Adipocyte (in vitro differentiated cells): ENCODE measurements at regions not wholly inside any gene's neighbourhood (a gene's known extent, or its start where the extent isn't known, plus 50 kb on each side); places are given as distances from the start of the nearest gene placed in this dataset.

Experiments
- DNase-seq: peaks from one replicate; pipeline ENCODE4 v3.0.0-alpha.2; 2015; ENCODE audit warnings: low read depth
- H3K27me3 ChIP-seq: replicated peaks from 2 replicates; pipeline ENCODE4 v1.7.0; 2013; ENCODE audit warnings: mild to moderate bottlenecking, low read length, moderate library complexity; ENCODE audit not compliant: control insufficient read depth, insufficient read depth
- H3K36me3 ChIP-seq: 2 replicates; pipeline ENCODE4 v1.7.0; 2013; ENCODE audit warnings: low read length, mild to moderate bottlenecking, moderate library complexity; ENCODE audit not compliant: control insufficient read depth, insufficient read depth, severe bottlenecking
- H3K4me1 ChIP-seq: 2 replicates; pipeline ENCODE4 v1.7.0; 2013; ENCODE audit warnings: mild to moderate bottlenecking, low read length, moderate library complexity; ENCODE audit not compliant: control insufficient read depth, insufficient read depth
- H3K4me3 ChIP-seq: 2 replicates; pipeline ENCODE4 v1.7.0; 2013; ENCODE audit warnings: mild to moderate bottlenecking, low read length, moderate library complexity
- H3K9ac ChIP-seq: 2 replicates; pipeline ENCODE4 v1.7.0; 2013; ENCODE audit warnings: mild to moderate bottlenecking, low read length, moderate library complexity
- H3K9me3 ChIP-seq: 2 replicates; pipeline ENCODE4 v1.7.0; 2013; ENCODE audit warnings: mild to moderate bottlenecking, low read length, moderate library complexity; ENCODE audit not compliant: control insufficient read depth

DNA sequence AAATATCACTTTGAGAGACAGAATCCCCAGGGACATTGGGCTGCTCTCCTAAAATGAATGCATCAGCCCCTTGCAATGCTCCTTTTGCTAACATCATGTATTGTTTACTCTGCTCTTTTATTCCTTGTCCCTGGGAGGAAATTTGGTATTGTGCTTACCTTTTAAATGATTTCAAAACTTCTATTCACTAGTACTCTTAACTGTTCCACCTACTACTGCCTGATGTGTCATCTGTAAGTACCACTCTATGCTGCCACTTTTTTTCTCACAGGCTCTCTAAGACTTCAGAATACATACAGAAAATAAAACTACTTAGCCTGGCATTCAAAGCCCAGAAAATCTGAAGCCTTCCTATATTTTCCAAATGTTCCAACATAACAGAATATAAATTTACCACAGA is 667.2 kb downstream of the BRINP1 start:
- Histone ChIP-seq H3K27me3 (no peaks in the 10 kb centered on the region), H3K9me3 (no peaks in the 10 kb centered on the region), H3K4me1 (no peaks in the 10 kb centered on the region), H3K9ac (no peak overlapping the region), H3K4me3 (no peak overlapping the region), H3K36me3 (no peaks in the 10 kb centered on the region)
- no peak for DNase-seq

DNA sequence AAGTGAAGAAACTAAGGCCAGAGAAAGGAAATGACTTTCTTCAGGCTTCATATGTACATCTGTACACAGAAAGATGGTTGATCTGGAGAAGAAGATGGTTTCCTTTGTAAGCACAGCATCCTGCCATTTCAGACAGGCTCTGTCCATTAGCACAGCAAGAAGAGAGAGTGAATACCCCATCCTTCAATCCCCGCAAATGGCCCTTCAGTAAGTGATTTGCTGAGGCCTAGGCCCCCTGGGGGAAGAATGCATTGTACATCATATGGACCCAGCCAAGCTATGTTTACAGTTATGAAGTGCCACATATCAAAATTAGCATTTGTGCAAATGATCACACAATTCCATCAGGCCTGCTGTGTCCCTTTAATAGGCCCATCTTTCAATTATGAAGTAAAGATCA is 657.4 kb downstream of the BRINP1 start:
- H3K36me3 ChIP-seq = no peaks in the 10 kb centered on the region
- no peak overlapping the region for H3K9ac ChIP-seq
- H3K9me3 ChIP-seq = no peaks in the 10 kb centered on the region
- no peaks in the 10 kb centered on the region for H3K4me1 ChIP-seq
- H3K4me3 ChIP-seq = no peak overlapping the region
- DNase-seq = no peak
- no peaks in the 10 kb centered on the region for H3K27me3 ChIP-seq

DNA sequence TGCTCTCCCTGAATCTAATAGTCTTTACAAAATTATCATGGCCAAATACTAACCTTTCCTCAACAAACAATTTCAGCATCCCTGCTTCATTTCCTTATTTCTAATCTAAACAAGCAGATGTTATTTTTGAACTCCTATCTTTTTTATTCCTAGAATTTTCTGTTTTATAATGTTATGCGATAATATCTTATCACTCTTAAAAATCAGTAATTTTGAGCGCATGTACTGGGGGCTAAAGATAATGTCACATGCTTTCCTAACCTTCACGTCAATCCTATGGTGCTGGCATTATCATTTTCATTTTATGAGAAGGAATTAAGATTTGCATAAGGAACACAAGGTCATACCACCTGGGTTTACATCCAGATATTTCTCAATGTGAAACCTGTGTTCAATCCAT is 648.0 kb downstream of the BRINP1 start:
- H3K4me3 ChIP-seq = no peak overlapping the region
- no peaks in the 10 kb centered on the region for H3K4me1 ChIP-seq
- no peaks in the 10 kb centered on the region for H3K36me3 ChIP-seq
- no peak for DNase-seq
- H3K9me3 ChIP-seq = peaks cover 12% of the 10 kb centered on the region
- no peak overlapping the region for H3K9ac ChIP-seq
- no peaks in the 10 kb centered on the region for H3K27me3 ChIP-seq

DNA sequence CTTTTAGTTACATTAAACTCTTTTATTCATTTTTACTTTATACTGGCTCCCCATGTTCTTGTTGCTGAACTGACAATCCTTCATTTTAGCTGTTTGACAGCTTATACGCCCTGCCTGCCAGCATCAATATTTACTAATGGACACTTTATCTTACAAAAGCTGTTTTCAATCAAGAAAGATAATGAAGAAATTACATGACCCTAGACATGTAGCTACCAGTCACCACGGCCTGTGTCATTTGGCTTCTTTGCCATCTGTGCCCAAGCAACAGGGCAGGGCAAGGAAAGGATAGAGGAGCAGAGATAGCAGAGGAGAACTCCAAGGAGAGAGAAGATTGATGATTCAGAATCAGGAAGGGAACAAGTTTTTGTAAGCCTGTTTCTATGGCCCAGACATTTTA is 647.3 kb downstream of the BRINP1 start:
- no peak for DNase-seq
- Histone ChIP-seq H3K9ac (no peak overlapping the region), H3K27me3 (no peaks in the 10 kb centered on the region), H3K4me3 (no peak overlapping the region), H3K36me3 (no peaks in the 10 kb centered on the region), H3K9me3 (peaks cover 12% of the 10 kb centered on the region), H3K4me1 (no peaks in the 10 kb centered on the region)

DNA sequence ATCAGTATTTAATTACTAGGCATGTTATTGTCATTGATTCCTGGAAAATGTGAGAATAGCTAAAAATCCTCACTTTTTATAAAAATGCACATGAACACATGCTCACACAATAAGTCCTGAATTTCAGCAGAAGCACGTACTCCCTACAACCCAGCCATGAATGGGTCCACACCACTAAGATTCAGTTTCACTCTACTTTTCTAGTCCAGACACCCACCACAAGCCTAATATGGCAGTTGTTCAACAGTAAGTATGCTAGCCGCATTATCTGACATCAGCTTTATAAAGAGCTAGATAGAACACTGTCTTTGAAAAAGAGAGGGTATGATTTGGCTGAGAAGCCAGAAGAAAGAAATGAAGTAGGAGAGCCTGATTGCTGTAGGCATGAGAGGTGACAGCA is 639.3 kb downstream of the BRINP1 start:
- Histone ChIP-seq H3K4me3 (no peak overlapping the region), H3K9ac (no peak overlapping the region), H3K4me1 (no peaks in the 10 kb centered on the region), H3K9me3 (peaks cover 17% of the 10 kb centered on the region), H3K36me3 (no peaks in the 10 kb centered on the region), H3K27me3 (no peaks in the 10 kb centered on the region)
- no peak for DNase-seq

DNA sequence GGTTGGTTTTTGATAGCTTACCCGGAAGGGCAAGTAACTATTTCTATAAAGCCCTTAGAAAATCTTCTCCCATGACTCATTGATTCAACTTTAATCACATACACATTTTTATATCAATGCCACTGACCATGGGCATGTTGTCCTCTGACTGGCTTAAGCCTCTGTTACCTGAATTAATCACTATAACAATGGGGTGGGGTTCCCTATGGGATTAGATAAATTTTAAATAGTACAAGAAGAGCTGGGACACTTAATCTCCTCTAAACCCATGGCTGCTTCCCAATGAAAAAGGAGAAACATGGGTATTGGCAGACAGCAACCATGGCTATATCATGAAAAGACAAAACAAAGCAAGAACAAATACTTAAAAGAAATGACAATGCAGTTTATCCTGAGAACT is 636.2 kb downstream of the BRINP1 start:
- H3K4me3 ChIP-seq = no peak overlapping the region
- no peaks in the 10 kb centered on the region for H3K27me3 ChIP-seq
- no peak overlapping the region for H3K9ac ChIP-seq
- no peak for DNase-seq
- no peaks in the 10 kb centered on the region for H3K36me3 ChIP-seq
- H3K9me3 ChIP-seq = peaks cover 18% of the 10 kb centered on the region
- H3K4me1 ChIP-seq = no peaks in the 10 kb centered on the region

DNA sequence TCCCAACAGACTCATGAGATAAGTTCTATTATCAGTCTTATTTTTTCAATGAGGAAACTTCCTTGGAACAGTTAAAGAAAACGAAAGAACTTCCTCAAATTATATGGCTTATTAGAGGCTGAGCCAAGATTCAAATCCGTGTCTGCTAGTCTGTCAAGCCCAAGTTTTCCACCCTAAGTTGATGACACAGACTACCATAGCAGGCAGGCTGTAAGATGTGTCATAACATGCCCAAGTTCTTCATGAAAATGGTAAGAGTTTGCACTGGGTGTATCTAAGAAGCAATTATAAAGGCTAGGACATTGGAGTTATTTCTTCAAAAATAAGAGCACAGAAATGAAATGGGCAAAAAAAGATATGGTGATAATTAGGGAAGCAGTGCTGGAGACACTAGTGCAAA is 634.5 kb downstream of the BRINP1 start:
- no peak overlapping the region for H3K4me3 ChIP-seq

DNA sequence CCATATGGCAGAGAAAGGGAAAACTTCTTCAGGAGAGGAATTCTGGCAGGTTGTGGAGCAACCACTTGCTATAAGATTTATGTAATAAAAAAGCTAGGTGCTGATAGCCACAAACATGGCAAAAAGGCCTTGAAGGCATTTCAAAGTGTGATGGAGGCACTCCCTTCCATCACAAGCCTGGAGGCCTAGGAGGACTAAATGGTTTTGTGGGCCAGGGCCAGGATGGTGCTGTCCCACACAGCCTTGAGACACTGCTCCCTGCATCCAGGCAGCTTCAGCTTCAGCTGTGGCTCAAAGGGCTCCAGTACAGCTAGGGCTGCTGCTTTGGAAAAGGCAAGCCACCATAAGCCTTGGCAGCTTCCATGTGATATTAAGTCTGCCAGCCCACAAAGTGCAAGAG is 632.8 kb downstream of the BRINP1 start:
- H3K9ac ChIP-seq = no peak overlapping the region
- no peak overlapping the region for H3K4me3 ChIP-seq
- H3K9me3 ChIP-seq = peaks cover 18% of the 10 kb centered on the region
- no peak for DNase-seq
- H3K4me1 ChIP-seq = no peaks in the 10 kb centered on the region
- no peaks in the 10 kb centered on the region for H3K36me3 ChIP-seq
- H3K27me3 ChIP-seq = no peaks in the 10 kb centered on the region

More for the DNA sequence above, 634.5 kb downstream of the BRINP1 start:
- Histone ChIP-seq H3K4me1 (no peaks in the 10 kb centered on the region), H3K36me3 (no peaks in the 10 kb centered on the region), H3K9me3 (peaks cover 18% of the 10 kb centered on the region), H3K9ac (no peak overlapping the region), H3K27me3 (no peaks in the 10 kb centered on the region)
- no peak for DNase-seq

DNA sequence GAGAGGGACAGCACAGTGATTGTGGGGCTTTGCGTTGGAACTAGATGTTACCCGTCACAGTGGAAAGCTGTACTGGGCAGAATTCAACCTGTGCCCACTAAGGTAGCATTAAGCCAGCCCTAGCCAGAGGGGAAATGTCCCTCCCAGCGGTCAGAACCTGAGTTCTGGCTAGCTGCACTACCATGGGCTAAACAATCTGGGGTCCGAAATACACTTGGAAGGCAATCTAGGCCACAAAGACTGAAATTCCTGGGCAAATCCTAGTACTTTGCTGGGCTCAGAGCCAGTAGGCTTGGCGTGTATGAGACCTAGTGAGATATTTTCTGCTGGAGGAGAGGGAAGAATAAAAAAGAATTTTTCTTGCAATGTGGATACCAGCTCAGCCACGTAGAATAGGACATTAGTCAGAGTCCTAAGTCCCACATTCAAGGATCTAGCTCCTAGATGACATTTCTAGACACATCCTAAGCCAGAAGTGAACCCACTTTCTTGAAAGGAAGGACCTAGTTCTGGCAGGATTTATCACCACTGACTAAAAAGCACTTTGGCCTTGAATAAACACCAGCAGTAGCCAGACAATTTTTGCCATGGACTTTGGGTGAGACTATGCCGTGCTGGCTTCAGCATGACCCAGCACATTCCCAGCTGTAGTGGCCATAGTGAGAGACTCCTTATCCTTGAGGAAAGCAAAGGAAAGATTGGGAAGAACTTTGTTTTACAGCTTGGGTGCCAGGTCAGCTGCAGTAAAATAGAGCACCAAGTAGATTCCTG is 618.0 kb downstream of the BRINP1 start:
- Histone ChIP-seq H3K4me3 (no peak overlapping the region), H3K36me3 (no peaks in the 10 kb centered on the region), H3K4me1 (no peaks in the 10 kb centered on the region), H3K27me3 (no peaks in the 10 kb centered on the region), H3K9ac (no peak overlapping the region), H3K9me3 (peaks cover 12% of the 10 kb centered on the region)
- no peak for DNase-seq

DNA sequence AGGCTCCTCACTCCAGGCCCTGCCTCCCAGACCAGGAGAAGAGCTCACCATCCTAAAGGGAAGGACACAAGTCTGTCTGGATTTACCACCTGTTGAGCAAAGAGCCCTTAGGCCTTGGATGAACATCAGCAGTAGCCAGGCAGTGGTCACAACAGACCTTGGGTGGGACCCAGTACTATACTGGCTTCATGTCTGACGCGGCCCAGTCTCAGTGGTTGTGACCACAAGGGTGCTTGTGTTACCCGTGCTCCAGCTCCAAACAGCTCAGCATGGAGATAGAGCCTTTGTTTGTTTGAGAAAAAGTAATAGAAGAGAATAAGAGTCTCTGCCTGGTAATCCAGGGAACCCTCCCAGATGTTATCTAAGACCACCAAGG is 617.4 kb downstream of the BRINP1 start:
- no peak overlapping the region for H3K9ac ChIP-seq
- H3K9me3 ChIP-seq = peaks cover 12% of the 10 kb centered on the region
- H3K27me3 ChIP-seq = no peaks in the 10 kb centered on the region
- no peak for DNase-seq
- H3K4me3 ChIP-seq = no peak overlapping the region
- H3K36me3 ChIP-seq = no peaks in the 10 kb centered on the region
- no peaks in the 10 kb centered on the region for H3K4me1 ChIP-seq

DNA sequence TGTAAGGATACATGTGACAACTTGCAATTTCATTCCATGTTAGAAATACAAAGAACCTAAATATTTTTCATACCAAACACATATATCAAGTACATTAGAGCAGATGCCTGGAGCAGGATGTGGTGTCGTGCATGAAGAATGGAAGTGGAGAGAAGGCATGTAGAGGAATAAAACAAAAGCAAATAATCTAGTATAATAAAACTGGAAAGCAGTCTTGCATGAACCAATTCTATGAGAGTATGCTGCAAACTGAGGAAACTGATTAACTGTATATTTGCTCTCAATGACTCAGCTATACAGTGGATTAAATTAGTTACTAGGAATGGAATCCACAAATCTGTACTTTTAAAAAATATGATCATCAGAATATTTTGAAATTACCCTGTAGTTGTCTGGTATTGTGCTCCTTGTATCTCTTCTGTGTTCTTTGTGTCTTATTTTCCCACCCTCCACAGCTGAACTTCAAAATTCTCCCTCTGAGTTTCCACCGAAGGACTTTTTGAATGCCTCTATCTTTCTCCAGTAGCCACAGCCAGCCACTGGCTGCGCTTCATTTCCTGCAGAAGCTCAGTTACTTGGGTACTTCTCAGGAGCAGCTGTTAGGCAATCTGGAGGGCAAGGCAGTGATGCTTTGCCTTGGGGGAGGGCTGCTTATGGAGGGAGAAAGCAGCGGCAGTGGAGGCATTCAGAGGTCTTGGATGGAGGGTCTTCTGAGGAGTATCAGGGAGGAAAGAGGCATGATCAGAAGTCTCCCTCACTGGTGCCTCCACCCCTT is 608.0 kb downstream of the BRINP1 start:
- no peak for DNase-seq
- H3K36me3 ChIP-seq = no peaks in the 10 kb centered on the region
- peaks cover 7% of the 10 kb centered on the region for H3K9me3 ChIP-seq
- H3K9ac ChIP-seq = no peak overlapping the region
- no peaks in the 10 kb centered on the region for H3K4me1 ChIP-seq
- H3K27me3 ChIP-seq = no peaks in the 10 kb centered on the region
- no peak overlapping the region for H3K4me3 ChIP-seq
